ENCODE measurements at regions not wholly inside any gene's neighbourhood (a gene's known extent, or its start where the extent isn't known, plus 50 kb on each side); places are given as distances from the start of the nearest gene placed in this dataset.

DNA sequence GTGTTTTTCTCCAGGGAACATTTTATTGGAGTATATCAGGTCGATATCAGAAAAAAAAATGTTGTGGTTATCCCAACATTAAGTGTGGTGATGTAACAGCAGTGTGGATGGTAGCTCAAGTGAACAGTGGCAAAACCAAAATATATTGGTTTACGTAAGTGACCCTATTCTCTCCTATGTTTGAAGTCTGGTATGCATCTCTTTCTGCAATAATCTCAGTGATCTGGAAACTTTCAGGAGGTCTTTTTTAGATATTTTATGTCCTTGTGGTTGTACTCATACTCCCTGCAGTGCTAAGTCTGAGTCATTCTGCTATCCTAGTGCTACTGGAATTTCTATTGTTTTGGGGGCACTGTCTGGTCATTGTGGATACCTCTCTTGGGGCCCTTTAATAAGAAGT lies 137.9 kb downstream of the SNRPN start:
- no peaks in the 10 kb centered on the region for H4K20me1 ChIP-seq (ENCODE audit: insufficient read depth)
- no peak overlapping the region for H3K27ac ChIP-seq (ENCODE audit: low read length)
- peaks cover 6% of the 10 kb centered on the region for H3K36me3 ChIP-seq (ENCODE audit: insufficient read depth, low read length)
- no peak overlapping the region for H2AFZ ChIP-seq (ENCODE audit: low read depth, low read length)
- H3K79me2 ChIP-seq (replicated peaks; ENCODE audit: insufficient read depth, low read length) = peaks cover 4% of the 10 kb centered on the region
- TF ChIP-seq CTCF (IDR thresholded peaks at IDR 0.05; ENCODE audit: poor library complexity, severe bottlenecking) = no peak
- TF ChIP-seq, protein P1, sequence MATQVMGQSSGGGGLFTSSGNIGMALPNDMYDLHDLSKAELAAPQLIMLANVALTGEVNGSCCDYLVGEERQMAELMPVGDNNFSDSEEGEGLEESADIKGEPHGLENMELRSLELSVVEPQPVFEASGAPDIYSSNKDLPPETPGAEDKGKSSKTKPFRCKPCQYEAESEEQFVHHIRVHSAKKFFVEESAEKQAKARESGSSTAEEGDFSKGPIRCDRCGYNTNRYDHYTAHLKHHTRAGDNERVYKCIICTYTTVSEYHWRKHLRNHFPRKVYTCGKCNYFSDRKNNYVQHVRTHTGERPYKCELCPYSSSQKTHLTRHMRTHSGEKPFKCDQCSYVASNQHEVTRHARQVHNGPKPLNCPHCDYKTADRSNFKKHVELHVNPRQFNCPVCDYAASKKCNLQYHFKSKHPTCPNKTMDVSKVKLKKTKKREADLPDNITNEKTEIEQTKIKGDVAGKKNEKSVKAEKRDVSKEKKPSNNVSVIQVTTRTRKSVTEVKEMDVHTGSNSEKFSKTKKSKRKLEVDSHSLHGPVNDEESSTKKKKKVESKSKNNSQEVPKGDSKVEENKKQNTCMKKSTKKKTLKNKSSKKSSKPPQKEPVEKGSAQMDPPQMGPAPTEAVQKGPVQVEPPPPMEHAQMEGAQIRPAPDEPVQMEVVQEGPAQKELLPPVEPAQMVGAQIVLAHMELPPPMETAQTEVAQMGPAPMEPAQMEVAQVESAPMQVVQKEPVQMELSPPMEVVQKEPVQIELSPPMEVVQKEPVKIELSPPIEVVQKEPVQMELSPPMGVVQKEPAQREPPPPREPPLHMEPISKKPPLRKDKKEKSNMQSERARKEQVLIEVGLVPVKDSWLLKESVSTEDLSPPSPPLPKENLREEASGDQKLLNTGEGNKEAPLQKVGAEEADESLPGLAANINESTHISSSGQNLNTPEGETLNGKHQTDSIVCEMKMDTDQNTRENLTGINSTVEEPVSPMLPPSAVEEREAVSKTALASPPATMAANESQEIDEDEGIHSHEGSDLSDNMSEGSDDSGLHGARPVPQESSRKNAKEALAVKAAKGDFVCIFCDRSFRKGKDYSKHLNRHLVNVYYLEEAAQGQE (IDR thresholded peaks at IDR 0.05; ENCODE audit: borderline replicate concordance) = no peak
- no peak for TF ChIP-seq SMC3 (conservative IDR thresholded peaks at IDR 0.05; ENCODE audit: poor library complexity)
- TF ChIP-seq EZH2 (IDR thresholded peaks at IDR 0.05; ENCODE audit: borderline replicate concordance, insufficient read depth, low read length, poor library complexity, severe bottlenecking) = no peak
- no peak for TF ChIP-seq EP300 (conservative IDR thresholded peaks at IDR 0.05; ENCODE audit: poor library complexity, severe bottlenecking)
- TF ChIP-seq MXI1 (conservative IDR thresholded peaks at IDR 0.05; ENCODE audit: poor library complexity, severe bottlenecking) = no peak
- no peak for TF ChIP-seq TAF1 (IDR thresholded peaks at IDR 0.05; ENCODE audit: low read depth)
- no peaks in the 10 kb centered on the region for H3F3A ChIP-seq (ENCODE audit: insufficient read depth, low read length, poor library complexity, severe bottlenecking)
- H3K4me2 ChIP-seq (ENCODE audit: low read length) = no peak overlapping the region
- no peak overlapping the region for H3K9ac ChIP-seq (ENCODE audit: low read length)
- H3K9me2 ChIP-seq (ENCODE audit: insufficient read depth, low read length) = no peaks in the 10 kb centered on the region
- H3K27me3 ChIP-seq (ENCODE audit: insufficient read depth, low read depth, low read length) = no peaks in the 10 kb centered on the region
- H3K4me3 ChIP-seq (ENCODE audit: low read length) = no peak overlapping the region
- H3K9me3 ChIP-seq (ENCODE audit: low read length) = peaks cover 5% of the 10 kb centered on the region

DNA sequence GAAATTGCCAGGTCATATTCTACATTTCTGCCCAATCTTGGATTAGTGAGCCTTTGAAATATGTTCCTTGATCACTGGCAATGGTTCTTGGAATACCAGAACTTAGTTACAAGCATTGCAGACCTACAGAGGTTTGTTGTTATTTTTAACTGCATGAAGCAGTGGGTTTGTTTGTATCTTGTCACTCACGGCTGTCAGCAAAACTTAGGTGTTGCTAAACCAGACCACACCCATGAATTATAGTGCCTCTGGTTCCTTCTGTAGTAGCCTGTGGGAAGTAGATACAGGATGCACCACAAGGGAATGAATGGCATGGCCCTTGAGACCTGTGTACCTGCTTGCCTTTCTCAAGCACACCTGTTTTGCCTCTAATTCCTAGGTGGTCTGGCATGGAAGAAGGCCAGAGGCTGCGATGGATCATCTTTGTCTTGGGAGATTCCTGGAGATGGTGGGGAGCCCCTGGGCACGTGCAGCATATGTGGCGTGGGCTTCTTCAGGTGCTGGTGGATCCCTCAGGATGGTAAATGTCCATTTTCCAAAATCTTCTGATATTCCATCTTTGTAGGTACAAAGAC lies 138.8 kb downstream of the SNRPN start:
- no peak overlapping the region for H3K4me2 ChIP-seq (ENCODE audit: low read length)
- H3F3A ChIP-seq (ENCODE audit: insufficient read depth, low read length, poor library complexity, severe bottlenecking) = no peaks in the 10 kb centered on the region
- no peaks in the 10 kb centered on the region for H4K20me1 ChIP-seq (ENCODE audit: insufficient read depth)
- peaks cover 4% of the 10 kb centered on the region for H3K79me2 ChIP-seq (replicated peaks; ENCODE audit: insufficient read depth, low read length)
- TF ChIP-seq POLR2AphosphoS5 (IDR thresholded peaks at IDR 0.05) = no peak
- no peak for TF ChIP-seq SMC3 (conservative IDR thresholded peaks at IDR 0.05; ENCODE audit: poor library complexity)
- TF ChIP-seq, protein P1 (IDR thresholded peaks at IDR 0.05; ENCODE audit: borderline replicate concordance) = no peak
- H3K27me3 ChIP-seq (ENCODE audit: insufficient read depth, low read depth, low read length) = no peaks in the 10 kb centered on the region
- H3K9me2 ChIP-seq (ENCODE audit: insufficient read depth, low read length) = no peaks in the 10 kb centered on the region
- H3K9me3 ChIP-seq (ENCODE audit: low read length) = peaks cover 5% of the 10 kb centered on the region
- H3K36me3 ChIP-seq (ENCODE audit: insufficient read depth, low read length) = peaks cover 9% of the 10 kb centered on the region
- no peak overlapping the region for H2AFZ ChIP-seq (ENCODE audit: low read depth, low read length)
- H3K4me3 ChIP-seq (ENCODE audit: low read length) = no peak overlapping the region
- no peak overlapping the region for H3K27ac ChIP-seq (ENCODE audit: low read length)
- no peak overlapping the region for H3K9ac ChIP-seq (ENCODE audit: low read length)
